ENCODE measurements at regions not wholly inside any gene's neighbourhood (a gene's known extent, or its start where the extent isn't known, plus 50 kb on each side); places are given as distances from the start of the nearest gene placed in this dataset.

DNA sequence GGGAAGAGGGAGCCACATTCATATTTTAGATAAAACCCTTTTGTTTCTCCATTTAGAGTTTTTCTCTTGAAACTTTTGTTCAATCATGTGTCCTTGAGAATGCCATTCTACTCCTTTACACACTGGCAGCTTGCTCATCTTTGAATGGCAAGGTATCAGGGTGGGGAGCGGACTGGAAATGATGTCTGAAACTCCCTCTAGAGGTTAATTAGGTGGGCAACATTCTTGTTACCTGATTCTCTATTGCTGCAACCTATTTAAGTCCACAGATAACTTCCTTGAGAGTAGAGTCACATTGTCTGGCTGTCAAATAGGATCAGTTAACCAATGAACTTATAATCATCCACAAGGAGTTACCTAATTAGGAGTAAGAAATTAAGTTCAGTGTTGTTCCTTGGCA lies 533.6 kb upstream of the API5 start:
- Histone ChIP-seq H3K79me2 (ENCODE audit: insufficient read depth, low read length) (no peaks in the 10 kb centered on the region), H3K36me3 (replicated peaks in 1 of 2; ENCODE audit: control insufficient read depth in 1 of 2, insufficient read depth in 2 of 2, low read length in 2 of 2) (no peaks in the 10 kb centered on the region), H3K27ac (ENCODE audit: low read depth in 1 of 2, low read length in 2 of 2) (no peak overlapping the region), H3K9me3 (replicated peaks in 1 of 2; ENCODE audit: control insufficient read depth in 1 of 2, insufficient read depth in 1 of 2, low read length in 2 of 2) (no peaks in the 10 kb centered on the region), H3K4me2 (replicated peaks; ENCODE audit: extremely low read depth, low read length, poor library complexity, severe bottlenecking) (no peak overlapping the region), H3K4me3 (replicated peaks in 1 of 3; ENCODE audit: low read depth in 2 of 3, low read length in 3 of 3) (no peak overlapping the region), H4K20me1 (ENCODE audit: insufficient read depth, low read length) (no peaks in the 10 kb centered on the region), H3K27me3 (ENCODE audit: control insufficient read depth in 2 of 2, insufficient read depth in 2 of 2, low read length in 2 of 2) (no peaks in the 10 kb centered on the region), H3K9ac (ENCODE audit: insufficient read depth, low read length, poor library complexity, severe bottlenecking) (no peak overlapping the region), H2AFZ (ENCODE audit: insufficient read depth, low read depth, low read length, poor library complexity, severe bottlenecking) (no peak overlapping the region), H3K4me1 (ENCODE audit: control insufficient read depth in 1 of 2, insufficient read depth in 2 of 2, low read length in 2 of 2) (no peaks in the 10 kb centered on the region)
- peaks cover 0 to 2% (median 0%) of the 10 kb centered on the region in 3 donors for H3K27me3 Mint-ChIP-seq (ENCODE audit: low read depth in 3 of 3)
- H3K36me3 Mint-ChIP-seq, result no peaks in the 10 kb centered on the region
- no peaks in the 10 kb centered on the region for H3K4me1 Mint-ChIP-seq
- no CpG with 5 or more reads among the region's 1 CpG for WGBS (ENCODE audit: insufficient coverage)
- no peak for DNase-seq
- H3K9me3 Mint-ChIP-seq, result peaks cover 0 to 1% (median 0%) of the 10 kb centered on the region in 7 donors
- intact Hi-C loops (cut with micrococcal nuclease), result no loop called here
- no peak overlapping the region for H3K4me3 Mint-ChIP-seq
- TF ChIP-seq, protein P1, sequence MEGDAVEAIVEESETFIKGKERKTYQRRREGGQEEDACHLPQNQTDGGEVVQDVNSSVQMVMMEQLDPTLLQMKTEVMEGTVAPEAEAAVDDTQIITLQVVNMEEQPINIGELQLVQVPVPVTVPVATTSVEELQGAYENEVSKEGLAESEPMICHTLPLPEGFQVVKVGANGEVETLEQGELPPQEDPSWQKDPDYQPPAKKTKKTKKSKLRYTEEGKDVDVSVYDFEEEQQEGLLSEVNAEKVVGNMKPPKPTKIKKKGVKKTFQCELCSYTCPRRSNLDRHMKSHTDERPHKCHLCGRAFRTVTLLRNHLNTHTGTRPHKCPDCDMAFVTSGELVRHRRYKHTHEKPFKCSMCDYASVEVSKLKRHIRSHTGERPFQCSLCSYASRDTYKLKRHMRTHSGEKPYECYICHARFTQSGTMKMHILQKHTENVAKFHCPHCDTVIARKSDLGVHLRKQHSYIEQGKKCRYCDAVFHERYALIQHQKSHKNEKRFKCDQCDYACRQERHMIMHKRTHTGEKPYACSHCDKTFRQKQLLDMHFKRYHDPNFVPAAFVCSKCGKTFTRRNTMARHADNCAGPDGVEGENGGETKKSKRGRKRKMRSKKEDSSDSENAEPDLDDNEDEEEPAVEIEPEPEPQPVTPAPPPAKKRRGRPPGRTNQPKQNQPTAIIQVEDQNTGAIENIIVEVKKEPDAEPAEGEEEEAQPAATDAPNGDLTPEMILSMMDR (IDR thresholded peaks at IDR 0.05), result no peak
- no peak overlapping the region for H3K27ac Mint-ChIP-seq

DNA sequence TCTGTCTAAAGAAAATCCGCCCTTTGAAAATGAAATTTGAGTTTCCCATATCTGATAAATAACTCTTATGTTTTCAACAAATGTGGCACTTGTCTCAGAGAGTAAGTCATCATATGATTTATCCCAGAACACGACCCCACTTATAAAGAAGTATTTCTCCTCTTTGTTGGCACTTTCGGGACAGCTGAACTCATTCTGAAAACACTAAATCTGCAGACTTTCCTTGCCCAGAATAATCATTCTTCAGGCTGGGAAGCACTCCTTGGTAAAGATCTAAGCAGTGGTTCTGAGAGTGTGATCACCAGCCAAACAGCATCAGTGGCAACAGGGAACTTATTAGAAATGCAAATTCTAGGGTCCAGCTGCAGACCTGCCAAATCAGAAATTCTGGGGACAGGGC lies 532.2 kb upstream of the API5 start:
- no peaks in the 10 kb centered on the region for H3K27me3 ChIP-seq (ENCODE audit: control insufficient read depth in 2 of 2, insufficient read depth in 2 of 2, low read length in 2 of 2)
- WGBS (ENCODE audit: insufficient coverage), result 80% methylated on average over 1 of the region's 3 CpGs
- Mint-ChIP-seq H3K27ac (no peak overlapping the region), H3K4me3 (no peak overlapping the region), H3K36me3 (no peaks in the 10 kb centered on the region), H3K9me3 (peaks cover 0 to 1% (median 0%) of the 10 kb centered on the region in 7 donors), H3K27me3 (ENCODE audit: low read depth in 3 of 3) (peaks cover 0 to 2% (median 0%) of the 10 kb centered on the region in 3 donors), H3K4me1 (no peaks in the 10 kb centered on the region)
- H3K27ac ChIP-seq (ENCODE audit: low read depth in 1 of 2, low read length in 2 of 2), result no peak overlapping the region
- H3K9me3 ChIP-seq (replicated peaks in 1 of 2; ENCODE audit: control insufficient read depth in 1 of 2, insufficient read depth in 1 of 2, low read length in 2 of 2), result no peaks in the 10 kb centered on the region
- TF ChIP-seq, protein P1 (IDR thresholded peaks at IDR 0.05), result no peak
- no peak overlapping the region for H2AFZ ChIP-seq (ENCODE audit: insufficient read depth, low read depth, low read length, poor library complexity, severe bottlenecking)
- H4K20me1 ChIP-seq (ENCODE audit: insufficient read depth, low read length), result no peaks in the 10 kb centered on the region
- no peak overlapping the region for H3K4me2 ChIP-seq (replicated peaks; ENCODE audit: extremely low read depth, low read length, poor library complexity, severe bottlenecking)
- H3K79me2 ChIP-seq (ENCODE audit: insufficient read depth, low read length), result no peaks in the 10 kb centered on the region
- H3K36me3 ChIP-seq (replicated peaks in 1 of 2; ENCODE audit: control insufficient read depth in 1 of 2, insufficient read depth in 2 of 2, low read length in 2 of 2), result no peaks in the 10 kb centered on the region
- intact Hi-C loops (cut with micrococcal nuclease), result no loop called here
- H3K9ac ChIP-seq (ENCODE audit: insufficient read depth, low read length, poor library complexity, severe bottlenecking), result no peak overlapping the region
- H3K4me1 ChIP-seq (ENCODE audit: control insufficient read depth in 1 of 2, insufficient read depth in 2 of 2, low read length in 2 of 2), result no peaks in the 10 kb centered on the region
- no peak overlapping the region for H3K4me3 ChIP-seq (replicated peaks in 1 of 3; ENCODE audit: low read depth in 2 of 3, low read length in 3 of 3)
- DNase-seq, result no peak
